ENCODE measurements at regions not wholly inside any gene's neighbourhood (a gene's known extent, or its start where the extent isn't known, plus 50 kb on each side); places are given as distances from the start of the nearest gene placed in this dataset.

- no peaks in the 10 kb centered on the region for H3K36me3 ChIP-seq (ENCODE audit: insufficient read depth, low read length)
- H3K9me2 ChIP-seq (ENCODE audit: insufficient read depth, low read length), result no peaks in the 10 kb centered on the region
- TF ChIP-seq EZH2 (IDR thresholded peaks at IDR 0.05; ENCODE audit: borderline replicate concordance, insufficient read depth, low read length, poor library complexity, severe bottlenecking) (no peak), EP300 (conservative IDR thresholded peaks at IDR 0.05; ENCODE audit: poor library complexity, severe bottlenecking) (no peak)
- H3K79me2 ChIP-seq (replicated peaks; ENCODE audit: insufficient read depth, low read length), result no peaks in the 10 kb centered on the region
- H3K4me3 ChIP-seq (ENCODE audit: low read length), result no peak overlapping the region
- no peaks in the 10 kb centered on the region for H3K9me3 ChIP-seq (ENCODE audit: low read length)
- H4K20me1 ChIP-seq (ENCODE audit: insufficient read depth), result no peaks in the 10 kb centered on the region
- no peak overlapping the region for H3K4me2 ChIP-seq (ENCODE audit: low read length)
- H3K9ac ChIP-seq (ENCODE audit: low read length), result no peak overlapping the region
- no peak overlapping the region for H3K27ac ChIP-seq (ENCODE audit: low read length)
- no peaks in the 10 kb centered on the region for H3K27me3 ChIP-seq (ENCODE audit: insufficient read depth, low read depth, low read length)
- no peak overlapping the region for H2AFZ ChIP-seq (ENCODE audit: low read depth, low read length)
- H3F3A ChIP-seq (ENCODE audit: insufficient read depth, low read length, poor library complexity, severe bottlenecking), result peaks cover 4% of the 10 kb centered on the region
Observed at GRCh38 chr5:26763215-26763614, 275.2 kb downstream of the CDH9 start.

- Histone ChIP-seq H3K9me3 (ENCODE audit: low read length) (no peaks in the 10 kb centered on the region), H4K20me1 (ENCODE audit: insufficient read depth) (no peaks in the 10 kb centered on the region), H3K79me2 (replicated peaks; ENCODE audit: insufficient read depth, low read length) (no peaks in the 10 kb centered on the region), H3K4me3 (ENCODE audit: low read length) (peak overlapping the region; percentile 11), H3K9me2 (ENCODE audit: insufficient read depth, low read length) (no peaks in the 10 kb centered on the region), H3K36me3 (ENCODE audit: insufficient read depth, low read length) (no peaks in the 10 kb centered on the region), H3K4me2 (ENCODE audit: low read length) (no peak overlapping the region), H3F3A (ENCODE audit: insufficient read depth, low read length, poor library complexity, severe bottlenecking) (peaks cover 4% of the 10 kb centered on the region), H3K27me3 (ENCODE audit: insufficient read depth, low read depth, low read length) (no peaks in the 10 kb centered on the region), H3K9ac (ENCODE audit: low read length) (no peak overlapping the region), H2AFZ (ENCODE audit: low read depth, low read length) (no peak overlapping the region), H3K27ac (ENCODE audit: low read length) (peak overlapping the region; percentile 21)
- TF ChIP-seq RAD21 (conservative IDR thresholded peaks at IDR 0.05) (no peak), EP300 (conservative IDR thresholded peaks at IDR 0.05; ENCODE audit: poor library complexity, severe bottlenecking) (no peak), SMC3 (conservative IDR thresholded peaks at IDR 0.05; ENCODE audit: poor library complexity) (no peak), REST (IDR thresholded peaks at IDR 0.05; ENCODE audit: borderline replicate concordance) (no peak), TAF1 (IDR thresholded peaks at IDR 0.05; ENCODE audit: low read depth) (no peak), POLR2AphosphoS5 (IDR thresholded peaks at IDR 0.05) (no peak), MXI1 (conservative IDR thresholded peaks at IDR 0.05; ENCODE audit: poor library complexity, severe bottlenecking) (no peak), CTCF (IDR thresholded peaks at IDR 0.05; ENCODE audit: poor library complexity, severe bottlenecking) (no peak)
Observed at GRCh38 chr5:26761446-26761845, 276.9 kb downstream of the CDH9 start.

- Histone ChIP-seq H3K36me3 (ENCODE audit: insufficient read depth, low read length) (no peaks in the 10 kb centered on the region), H3K27ac (ENCODE audit: low read length) (peak overlapping the region; percentile 21), H3K79me2 (replicated peaks; ENCODE audit: insufficient read depth, low read length) (no peaks in the 10 kb centered on the region), H2AFZ (ENCODE audit: low read depth, low read length) (no peak overlapping the region), H3K9ac (ENCODE audit: low read length) (no peak overlapping the region), H3K9me2 (ENCODE audit: insufficient read depth, low read length) (no peaks in the 10 kb centered on the region), H3K9me3 (ENCODE audit: low read length) (no peaks in the 10 kb centered on the region), H3K4me3 (ENCODE audit: low read length) (peak overlapping the region; percentile 11), H3K4me2 (ENCODE audit: low read length) (no peak overlapping the region), H3F3A (ENCODE audit: insufficient read depth, low read length, poor library complexity, severe bottlenecking) (peaks cover 4% of the 10 kb centered on the region), H3K27me3 (ENCODE audit: insufficient read depth, low read depth, low read length) (no peaks in the 10 kb centered on the region), H4K20me1 (ENCODE audit: insufficient read depth) (no peaks in the 10 kb centered on the region)
- TF ChIP-seq MXI1 (conservative IDR thresholded peaks at IDR 0.05; ENCODE audit: poor library complexity, severe bottlenecking) (no peak), EP300 (conservative IDR thresholded peaks at IDR 0.05; ENCODE audit: poor library complexity, severe bottlenecking) (peak; percentile 84), POLR2AphosphoS5 (IDR thresholded peaks at IDR 0.05) (peak; percentile 42)
Observed at GRCh38 chr5:26761045-26761444, 277.3 kb downstream of the CDH9 start.
